HuH-7.5 (cell line): ENCODE measurements at regions not wholly inside any gene's neighbourhood (a gene's known extent, or its start where the extent isn't known, plus 50 kb on each side); places are given as distances from the start of the nearest gene placed in this dataset.

Experiments
- DNase-seq: peaks from one replicate; pipeline ENCODE4 v3.0.0; 2011; ENCODE audit warnings: low spot score

DNA sequence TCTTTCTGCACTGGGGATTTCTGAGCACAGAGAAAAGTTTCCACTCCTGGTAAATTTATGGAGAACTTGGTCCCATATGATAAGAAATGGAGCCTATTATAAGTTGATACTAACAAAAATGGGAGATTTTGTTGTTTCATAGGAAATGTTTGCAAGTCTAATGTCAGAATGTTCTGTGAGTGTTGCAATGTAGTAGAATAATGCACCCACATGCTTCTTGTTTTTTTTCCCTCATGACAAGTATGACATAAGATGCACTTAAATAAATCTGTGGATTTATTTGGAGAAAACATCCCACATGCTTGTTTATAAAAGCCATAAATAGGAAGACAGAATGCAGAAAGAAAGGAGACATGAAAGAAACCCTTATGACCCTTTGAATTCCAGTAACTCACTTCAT, 50.8 kb upstream of the KCNJ6 start:
- DNase-seq, result no peak

DNA sequence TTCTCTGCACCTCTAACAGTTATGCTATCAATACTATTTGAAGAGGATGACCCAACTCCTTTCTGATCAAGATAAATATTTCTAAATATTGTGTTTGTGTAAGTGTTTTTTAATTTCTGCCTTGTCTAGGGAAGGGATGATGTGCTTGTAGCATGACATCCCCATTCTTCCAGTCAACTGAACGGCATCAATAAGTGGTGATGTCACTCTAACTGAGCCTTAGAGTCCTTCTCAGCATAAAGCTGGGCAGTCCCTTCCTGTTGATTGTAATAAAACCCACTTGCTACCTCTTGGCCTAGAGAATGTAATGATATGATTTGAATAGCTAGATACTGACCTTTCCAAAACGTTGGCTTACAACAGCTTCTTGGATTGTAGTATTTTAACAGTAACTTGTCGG, 52.5 kb upstream of the KCNJ6 start:
- DNase-seq, result no peak

DNA sequence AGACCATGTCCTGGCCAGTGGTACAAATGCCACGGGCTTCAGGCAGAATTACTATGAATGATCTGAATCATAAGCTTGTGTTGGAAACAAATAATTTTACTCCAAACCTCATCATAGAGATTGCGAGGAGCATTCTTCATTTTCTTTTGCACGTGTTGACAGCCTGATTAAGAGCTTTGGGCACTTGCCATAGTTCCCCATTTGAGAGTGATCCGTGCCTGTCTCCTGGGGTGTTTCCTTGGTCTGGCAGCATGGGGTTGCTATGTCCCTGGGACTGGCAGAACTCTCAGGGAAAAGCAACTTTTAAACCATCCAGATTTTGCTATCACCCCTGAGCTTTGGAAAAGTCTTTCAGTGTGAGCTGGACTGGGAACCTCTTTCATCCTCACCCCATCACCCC, 54.3 kb upstream of the KCNJ6 start:
- no peak for DNase-seq

DNA sequence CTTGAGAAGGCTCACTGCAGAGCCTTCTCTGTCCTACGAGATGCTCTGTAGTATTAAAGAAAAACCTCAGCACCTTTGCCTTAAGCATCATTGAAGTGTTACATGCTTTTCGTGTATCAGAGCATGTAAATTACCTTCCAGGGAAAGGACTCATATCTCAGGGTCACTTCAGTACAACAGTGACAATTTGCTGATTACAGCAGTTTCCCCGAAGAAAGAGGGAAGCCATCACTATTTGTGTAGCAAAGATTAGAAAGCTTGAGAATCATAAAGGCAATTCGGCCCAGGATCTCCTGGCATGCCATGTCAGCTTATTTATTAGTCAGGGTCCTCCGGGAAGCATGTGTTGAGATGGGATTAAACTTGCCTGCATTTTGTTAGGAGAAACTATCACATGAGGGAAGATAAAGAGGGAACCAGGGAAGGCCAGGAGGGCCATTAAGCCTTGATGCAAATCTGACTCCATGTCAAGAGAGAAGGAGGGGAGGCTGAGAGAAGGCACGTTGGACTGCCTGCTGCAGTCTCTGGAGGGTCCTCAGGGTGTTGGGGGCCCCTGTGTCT, 55.2 kb upstream of the KCNJ6 start:
- no peak for DNase-seq

DNA sequence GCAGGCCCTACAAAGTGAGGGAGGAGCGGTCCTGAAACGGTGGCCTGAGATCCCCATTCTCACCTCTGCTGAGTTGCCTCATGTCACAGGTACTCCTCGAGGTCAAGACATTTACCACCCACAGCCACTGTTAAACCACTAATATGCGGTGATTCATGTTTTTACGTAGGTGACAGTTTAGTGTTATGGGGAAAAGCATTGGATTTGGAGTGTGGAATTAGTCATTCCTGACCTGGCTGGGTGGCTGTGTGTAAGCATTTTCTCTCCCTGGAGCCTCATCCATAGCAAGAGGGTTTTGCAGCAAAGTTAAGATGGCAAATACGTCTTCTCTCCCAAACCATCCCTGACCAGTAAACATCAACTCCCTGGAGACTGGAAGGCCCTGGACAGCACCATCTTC, 57.8 kb upstream of the KCNJ6 start:
- no peak for DNase-seq

DNA sequence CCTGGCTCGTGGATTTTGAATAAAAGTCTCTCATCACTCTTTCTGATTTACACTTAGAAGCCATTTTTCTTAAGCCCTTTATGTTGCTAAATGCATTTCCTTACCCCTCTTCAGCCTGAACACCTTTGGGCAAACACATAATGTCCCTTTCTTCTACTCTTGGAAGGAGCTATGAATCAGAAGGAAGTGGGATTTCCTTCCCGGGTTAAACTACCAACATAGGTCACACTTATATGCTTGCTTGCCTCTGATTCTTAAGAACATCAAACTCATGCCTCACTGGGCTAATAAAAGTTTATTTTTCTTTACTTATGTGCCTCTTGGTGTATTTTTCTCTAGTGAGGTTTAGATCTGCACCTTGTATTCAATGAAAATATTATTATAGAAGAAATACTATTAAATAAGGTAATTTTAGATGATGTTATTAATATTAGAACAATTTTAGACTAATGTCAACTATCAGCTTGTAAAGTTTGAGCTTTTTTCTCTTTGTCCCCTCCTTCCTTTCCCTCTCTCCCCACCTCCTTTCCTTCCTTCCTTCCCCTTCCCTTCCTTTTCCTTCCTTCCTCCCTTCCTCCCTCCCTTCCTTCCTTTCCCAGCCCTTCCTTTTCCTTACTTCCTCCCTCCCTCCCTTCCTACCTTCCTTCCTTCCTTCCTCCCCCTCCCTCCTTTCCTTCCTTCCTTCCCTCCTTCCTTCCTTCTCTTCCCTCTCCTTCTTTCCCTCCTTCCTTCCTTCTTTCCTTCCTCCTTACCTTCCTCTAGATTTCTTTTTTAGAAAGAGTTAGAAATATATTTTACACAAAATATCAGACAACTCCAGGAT, 66.5 kb upstream of the KCNJ6 start:
- no peak for DNase-seq

DNA sequence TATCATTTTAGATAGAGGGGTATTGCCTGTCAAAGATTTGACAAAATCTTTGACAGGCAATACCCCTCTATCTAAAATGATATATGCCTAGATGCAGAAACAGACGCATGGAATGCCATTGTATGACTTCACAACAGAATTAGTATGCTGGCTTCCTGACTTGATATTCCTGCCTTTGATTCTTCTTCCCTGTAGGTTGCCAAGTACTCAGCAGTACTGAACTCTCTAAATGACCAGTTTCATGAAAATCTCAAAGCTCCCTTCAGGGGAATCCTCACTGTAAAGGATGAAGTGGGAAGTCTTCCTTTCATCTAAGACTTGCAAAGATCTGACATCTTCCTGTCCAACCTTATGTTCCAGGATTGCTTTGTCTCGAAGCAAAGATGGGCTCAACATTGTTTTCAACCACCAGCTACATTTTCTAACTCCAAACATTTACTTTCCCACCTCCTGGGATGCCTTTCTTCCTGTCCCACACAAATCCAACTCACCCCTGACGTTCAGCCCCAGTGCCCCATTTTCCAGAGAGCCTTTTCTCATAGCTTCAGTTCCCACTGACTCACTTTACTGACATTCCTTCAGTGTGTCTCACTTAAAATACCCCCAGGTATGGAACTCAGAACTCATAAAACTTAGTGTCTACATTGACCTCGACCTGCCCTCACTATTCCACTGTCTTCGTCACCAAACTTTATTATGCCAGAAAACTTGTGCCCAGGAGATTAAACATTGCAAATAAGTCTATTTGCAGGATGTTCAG, 67.3 kb upstream of the KCNJ6 start:
- DNase-seq, result no peak

DNA sequence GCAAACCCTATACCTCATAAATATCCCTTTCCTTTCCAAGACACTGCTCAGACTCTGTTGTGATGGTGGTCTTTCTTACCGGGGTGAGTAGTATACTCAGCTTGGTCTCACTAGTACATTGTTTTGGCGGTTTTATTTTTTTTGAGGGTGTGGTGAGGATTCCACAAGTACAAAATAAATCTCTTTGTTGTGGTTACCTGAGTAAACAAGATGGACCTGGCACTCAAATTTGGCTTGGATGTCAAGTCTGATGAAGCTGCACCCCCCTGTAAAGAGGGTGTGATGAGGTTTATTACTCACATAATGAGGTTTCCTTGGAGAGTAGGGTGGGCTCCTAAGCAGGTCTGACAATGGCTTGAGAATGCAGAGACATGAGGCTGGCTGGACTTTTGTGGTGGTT, 68.2 kb upstream of the KCNJ6 start:
- no peak for DNase-seq

DNA sequence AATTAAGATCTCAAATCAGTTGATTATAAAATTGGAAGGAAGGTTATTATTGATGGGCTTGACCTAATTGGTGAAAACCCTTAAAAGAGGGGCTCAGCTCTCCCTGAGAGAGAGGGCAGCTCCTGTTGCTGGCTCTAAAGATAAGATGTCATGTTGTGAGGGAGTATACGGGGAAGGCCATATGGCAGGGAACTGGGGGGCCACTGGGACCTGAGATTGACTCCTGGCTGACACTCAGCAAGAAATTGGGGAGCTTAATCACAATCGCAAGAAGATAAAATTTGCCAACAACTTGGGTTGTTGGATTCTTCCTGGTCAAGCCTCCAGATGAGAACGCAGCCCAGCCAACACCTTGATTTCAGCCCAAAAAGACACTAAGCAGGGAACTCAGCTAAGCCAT, 69.7 kb upstream of the KCNJ6 start:
- DNase-seq, result no peak

DNA sequence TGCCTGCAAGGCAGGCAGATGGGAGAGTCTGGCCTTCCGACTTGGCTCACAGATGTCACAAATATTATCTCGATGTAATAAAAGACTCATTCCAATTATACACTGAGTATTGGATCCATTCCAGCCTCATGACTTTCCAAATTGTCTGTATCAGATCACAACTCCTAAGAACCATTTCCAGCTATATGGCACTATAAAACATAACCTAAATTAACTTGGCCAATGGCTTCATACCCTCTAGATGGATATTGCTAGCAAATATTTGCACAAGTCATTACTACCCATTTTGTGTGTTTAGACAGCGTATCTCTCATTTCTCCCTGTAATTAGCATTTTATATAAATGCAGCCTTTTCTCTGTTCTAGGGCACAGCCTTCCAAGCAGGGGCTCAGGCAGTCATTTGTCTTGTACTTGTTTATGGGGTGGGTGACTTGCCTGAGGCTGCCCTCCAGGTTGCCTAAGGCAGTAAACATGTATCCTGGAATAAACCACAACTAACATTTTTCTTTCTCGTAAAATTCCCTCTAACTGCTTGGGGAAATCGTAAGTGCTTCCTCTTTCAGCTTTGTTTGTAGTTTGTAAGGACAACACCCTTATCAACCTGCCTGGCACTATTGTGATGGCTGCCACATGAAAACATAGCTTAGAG, 70.6 kb upstream of the KCNJ6 start:
- DNase-seq, result no peak

DNA sequence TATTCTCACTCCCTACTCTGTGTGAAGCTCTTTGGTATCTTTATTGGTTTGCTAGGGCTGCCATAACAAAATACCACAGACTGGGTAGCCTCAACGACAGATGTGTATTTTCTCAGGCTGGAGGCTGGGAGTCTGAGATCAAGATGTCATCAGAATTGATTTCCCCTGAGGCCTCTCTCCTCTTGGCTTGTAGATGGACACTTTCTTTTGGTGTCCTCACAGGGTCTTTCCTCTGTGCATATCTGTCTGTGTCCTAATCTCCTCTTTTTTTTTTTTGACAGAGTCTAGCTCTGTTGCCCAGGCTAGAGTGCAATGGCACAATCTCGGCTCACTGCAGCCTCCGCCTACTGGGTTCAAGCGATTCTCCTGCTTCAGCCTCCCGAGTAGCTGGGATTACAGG, 71.4 kb upstream of the KCNJ6 start:
- DNase-seq, result no peak

DNA sequence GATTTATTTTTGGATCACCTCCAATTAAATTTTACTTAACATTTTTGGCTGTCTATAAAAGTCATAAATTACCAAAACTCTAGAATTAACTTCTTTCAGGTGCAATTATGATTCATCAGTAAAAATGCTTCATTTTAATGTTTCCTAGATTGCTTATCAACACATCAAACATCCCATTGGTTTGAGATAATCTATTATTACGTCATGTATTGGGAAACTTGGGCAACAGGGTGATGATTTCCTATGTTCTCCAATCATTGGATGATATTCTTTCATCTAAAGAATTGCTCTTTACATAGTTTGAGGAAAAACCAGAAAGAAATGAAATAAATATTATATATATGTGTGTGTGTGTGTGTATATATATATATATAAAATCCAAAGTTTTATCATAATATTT, 76.8 kb upstream of the KCNJ6 start:
- DNase-seq, result no peak

DNA sequence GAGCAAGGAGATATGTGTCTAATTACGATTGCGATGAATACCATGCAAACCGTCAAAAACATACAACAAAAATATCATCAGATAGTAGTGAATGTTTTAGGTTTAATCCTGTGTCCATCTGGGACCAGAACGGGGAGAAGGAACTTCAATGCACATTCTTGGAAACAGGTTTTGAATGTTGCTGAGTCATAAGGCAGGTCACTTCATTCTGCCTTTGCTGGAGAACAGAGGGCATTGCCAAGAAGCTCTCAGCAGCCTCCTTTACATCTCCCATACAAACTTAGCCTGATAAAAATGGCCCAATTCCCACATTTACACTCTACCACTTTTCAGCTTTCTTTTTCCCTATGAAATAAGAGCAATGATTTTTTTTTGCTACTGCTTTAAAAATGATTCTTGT, 78.0 kb upstream of the KCNJ6 start:
- DNase-seq, result no peak

DNA sequence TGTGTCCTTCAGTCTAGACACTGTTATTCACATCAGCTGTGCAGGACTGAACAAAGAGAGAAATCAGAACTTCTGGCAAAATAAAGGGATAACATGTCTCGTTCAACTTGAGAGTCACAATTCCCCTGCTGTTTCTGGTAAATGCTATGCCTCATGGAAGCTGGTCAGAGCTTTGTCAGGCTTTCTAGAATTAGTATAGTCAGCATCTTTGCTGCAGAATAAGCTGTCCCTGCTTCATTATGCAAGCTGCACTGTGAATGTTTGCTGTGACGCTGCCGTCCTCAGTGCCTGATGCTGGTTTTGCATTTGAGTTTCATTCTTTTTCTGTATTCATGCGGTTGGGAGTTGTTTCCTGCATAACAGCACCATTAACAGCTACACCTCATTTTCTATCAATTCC, 96.4 kb upstream of the KCNJ6 start:
- no peak for DNase-seq

DNA sequence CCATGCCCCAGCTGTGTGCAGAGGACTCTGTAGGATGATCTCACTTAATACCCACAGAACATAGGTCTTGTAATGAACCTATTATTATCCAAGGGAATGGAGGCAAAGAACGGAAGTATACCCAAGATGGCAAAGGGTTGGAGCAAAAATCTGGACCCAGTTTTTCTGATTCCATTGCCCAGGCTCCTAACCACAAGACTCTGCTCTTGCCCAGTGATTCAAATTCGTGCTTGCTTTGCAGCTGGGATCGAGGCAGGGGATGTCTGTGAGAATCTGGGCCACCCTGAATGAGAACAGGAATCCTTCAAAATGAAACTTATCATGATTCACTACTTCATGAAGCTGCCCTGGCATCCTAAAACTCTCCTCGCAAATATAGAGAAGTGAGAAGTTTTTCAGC, 97.5 kb upstream of the KCNJ6 start:
- no peak for DNase-seq

DNA sequence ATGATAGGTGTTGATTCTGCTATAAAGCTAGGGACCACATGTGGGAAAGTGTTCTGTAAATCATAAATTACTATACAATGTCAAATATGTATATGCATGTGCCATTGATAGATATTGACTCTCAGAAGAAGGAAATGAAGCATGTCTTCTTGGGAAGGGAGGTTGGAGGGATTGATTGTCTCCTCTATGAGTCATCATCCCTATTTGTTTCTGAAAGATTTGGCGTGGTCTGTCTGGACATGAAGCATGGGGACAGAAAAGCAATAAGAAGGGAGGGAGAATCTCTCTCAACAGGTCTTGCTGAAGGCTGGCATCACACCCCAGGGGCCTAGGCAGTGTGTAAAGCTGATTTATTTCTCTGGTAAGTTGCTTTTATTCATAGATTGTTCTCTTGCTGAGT, 98.0 kb upstream of the KCNJ6 start:
- no peak for DNase-seq

DNA sequence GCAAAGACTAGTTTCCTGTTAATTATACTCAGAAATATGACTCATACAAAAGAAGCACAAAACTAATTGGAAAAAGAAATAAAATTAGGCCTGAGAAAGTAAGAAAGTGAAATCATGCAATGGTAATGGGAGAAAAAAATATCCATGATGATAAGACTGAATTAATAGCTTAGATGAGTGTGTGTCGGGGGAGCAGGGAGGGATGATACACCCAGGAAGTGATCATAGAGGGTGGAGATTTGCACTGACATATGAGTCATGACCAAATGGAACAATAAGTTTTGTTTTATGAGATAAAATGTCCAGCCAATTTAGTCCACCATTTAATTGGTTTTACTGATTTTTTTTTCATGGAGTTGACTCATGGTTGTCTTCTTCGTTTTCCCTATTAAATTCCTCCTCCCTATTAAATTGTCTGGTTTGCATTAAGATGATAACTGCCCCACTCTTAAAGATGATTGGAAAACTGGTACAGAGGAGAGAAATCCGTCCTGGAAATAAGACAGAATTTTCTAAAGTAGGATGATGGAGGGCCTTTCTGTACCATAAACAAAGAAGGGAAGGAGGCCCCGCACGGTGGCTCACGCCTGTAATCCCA, 111.7 kb upstream of the KCNJ6 start:
- no peak for DNase-seq

DNA sequence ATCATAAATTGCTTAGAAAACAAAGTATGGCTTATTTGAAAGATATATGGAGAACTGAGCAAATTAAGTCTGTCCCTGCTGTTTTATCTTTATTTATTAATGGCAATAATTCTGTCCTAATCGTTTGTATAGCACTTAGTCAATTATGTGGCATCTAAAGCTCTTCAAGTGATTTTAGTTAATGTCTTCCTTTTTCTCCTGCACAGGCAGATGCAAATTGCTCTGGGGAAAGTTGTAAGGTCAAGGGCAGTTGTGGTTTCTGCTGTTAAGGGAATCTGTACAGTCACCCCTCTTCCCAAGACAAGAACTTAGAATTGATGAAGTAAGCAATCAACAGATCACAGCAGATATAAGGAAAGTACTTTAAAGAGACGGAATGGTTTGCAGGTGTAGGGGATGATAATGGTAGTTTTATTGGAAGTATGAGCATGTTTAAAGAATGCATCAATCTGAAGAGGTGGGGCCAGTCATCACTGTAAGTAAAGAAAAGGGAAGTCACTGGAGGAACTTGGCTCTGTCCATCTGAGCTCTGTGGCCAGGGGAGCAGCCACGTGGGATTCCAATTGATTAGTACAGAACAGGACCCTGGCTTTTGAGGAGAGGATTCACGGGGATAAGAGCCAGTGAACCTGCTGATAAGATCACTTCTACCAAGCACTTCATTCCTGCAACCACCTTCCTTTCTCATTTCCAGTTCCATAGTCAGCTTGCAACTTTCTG, 116.0 kb upstream of the KCNJ6 start:
- DNase-seq, result no peak

DNA sequence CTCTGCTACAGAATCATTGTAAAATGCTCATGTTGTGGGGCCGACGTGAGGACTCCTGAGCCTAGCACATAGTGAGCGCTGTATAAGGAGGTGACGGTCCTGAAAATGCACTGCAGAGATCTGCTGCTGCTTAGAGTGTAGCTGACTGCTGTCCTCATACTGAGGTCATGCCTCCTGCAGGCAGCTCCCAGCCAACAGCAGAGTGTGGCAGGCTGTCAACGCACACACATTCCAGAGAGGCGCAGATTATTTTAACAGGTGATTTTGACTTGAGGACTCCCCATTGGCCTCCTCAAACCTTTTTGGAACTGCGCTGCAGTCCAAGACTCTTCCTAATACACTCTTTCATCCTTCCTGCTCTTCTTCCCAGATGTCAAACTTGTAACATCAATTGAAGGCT, 119.8 kb upstream of the KCNJ6 start:
- DNase-seq, result no peak

DNA sequence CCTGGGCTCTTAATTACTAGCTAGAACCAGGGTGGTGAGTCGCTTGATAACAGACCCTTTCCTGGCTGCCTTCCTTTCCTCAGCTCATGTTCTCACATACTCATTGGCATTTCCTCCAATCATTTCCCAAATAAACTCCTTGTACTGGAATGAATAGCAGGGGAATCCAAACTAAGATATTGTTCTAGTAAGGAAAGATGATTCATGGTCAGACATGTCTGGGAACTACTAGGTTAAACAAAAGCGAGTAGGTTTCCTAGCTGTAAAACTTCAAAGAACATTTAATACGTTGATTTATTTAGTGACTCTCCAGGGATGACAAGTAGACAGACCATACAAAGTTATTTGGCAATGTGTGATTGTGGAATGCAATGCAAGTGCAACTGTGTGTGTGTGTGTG, 121.2 kb upstream of the KCNJ6 start:
- no peak for DNase-seq

DNA sequence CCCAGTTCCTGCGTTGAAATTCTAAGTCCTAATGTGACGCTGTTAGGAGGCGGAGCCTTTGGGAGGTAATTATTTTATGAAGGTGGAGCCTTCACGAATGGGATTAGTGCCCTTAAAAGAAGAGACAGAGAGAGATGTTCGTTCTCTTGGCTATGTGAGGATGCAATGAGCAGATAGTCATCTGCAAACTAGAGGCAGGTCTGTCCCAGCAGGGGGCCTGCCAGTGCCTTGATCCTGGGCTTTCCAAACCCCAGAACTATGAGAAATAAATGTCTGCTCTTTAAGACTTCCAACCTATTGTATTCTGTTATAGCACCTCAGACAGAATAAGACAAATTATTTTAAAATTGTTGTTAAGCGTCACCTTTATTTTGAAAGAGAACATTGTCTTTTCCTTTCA, 123.1 kb upstream of the KCNJ6 start:
- no peak for DNase-seq

DNA sequence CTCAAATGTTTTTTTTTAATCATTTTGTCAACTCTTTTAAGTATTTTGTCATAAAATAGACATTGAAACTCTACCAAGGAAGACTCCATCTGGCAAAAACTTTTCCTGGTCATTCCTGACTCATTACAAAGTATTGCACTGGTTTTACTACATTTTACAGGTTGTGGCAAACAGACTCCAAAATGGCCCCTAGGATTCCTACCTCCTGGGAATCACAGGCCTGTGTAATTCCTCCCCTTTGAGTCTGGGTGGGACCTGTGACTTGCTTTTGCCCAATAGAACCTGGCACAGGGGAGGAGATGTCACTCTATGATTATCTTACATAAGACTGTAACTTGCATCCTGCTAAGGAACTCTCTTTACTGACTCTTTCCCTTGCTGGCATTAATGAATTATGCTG, 123.6 kb upstream of the KCNJ6 start:
- no peak for DNase-seq
